Esophagus muscularis mucosa (tissue), 4 donors: ENCODE measurements at regions not wholly inside any gene's neighbourhood (a gene's known extent, or its start where the extent isn't known, plus 50 kb on each side); places are given as distances from the start of the nearest gene placed in this dataset.

Experiments used
- DNase-seq: peaks from one replicate; pipeline ENCODE4 v3.0.0-alpha.2; 2017; ENCODE audit errors: extremely low spot score
- H3K27ac ChIP-seq, 4 donors: fragments of 200-600 bp; sonication (generic); replicated peaks in 1 of 4; 1 replicate in 3 of 4; 2 replicates in 1 of 4; pipeline ENCODE4 v1.5.1; 2016 to 2019; ENCODE audit warnings: mild to moderate bottlenecking in 1 of 4
- H3K27me3 ChIP-seq, 4 donors: fragments of 200-600 bp; sonication (generic); one replicate each; pipeline versions ENCODE4 v1.5.1 to v1.6.0; 2016 to 2019
- H3K36me3 ChIP-seq, 4 donors: fragments of 200-600 bp; sonication (generic); one replicate each; pipeline ENCODE4 v1.5.1; 2016 to 2019
- H3K4me1 ChIP-seq, 4 donors: fragments of 200-600 bp; sonication (generic); one replicate each; pipeline ENCODE4 v1.5.1; 2016 to 2019
- H3K4me3 ChIP-seq, 4 donors: fragments of 200-600 bp; sonication (generic); 1 replicate in 2 of 4; 2 replicates in 2 of 4; pipeline ENCODE4 v1.5.1; 2016 to 2019; ENCODE audit warnings: mild to moderate bottlenecking in 4 of 4, moderate library complexity in 1 of 4
- H3K9me3 ChIP-seq, 4 donors: fragments of 200-600 bp; sonication (generic); 1 replicate in 3 of 4; 2 replicates in 1 of 4; pipeline ENCODE4 v1.5.1; 2016 to 2019
- CTCF ChIP-seq, 3 experiments: fragments of 200-600 bp in 2 of 3; fragments of 450-650 bp in 1 of 3; sonication (generic) in 2 of 3; IDR thresholded peaks; one replicate each; pipeline ENCODE4 v1.5.1; 2017 to 2019; ENCODE audit warnings: antibody characterized with exemption in 3 of 3, mild to moderate bottlenecking in 2 of 3, moderate library complexity in 1 of 3
- EP300 ChIP-seq: sonication (generic); formaldehyde crosslinking; IDR thresholded peaks from one replicate; pipeline ENCODE4 v1.6.1; 2017; ENCODE audit warnings: antibody characterized with exemption
- POLR2A ChIP-seq: fragments of 450-650 bp; IDR thresholded peaks from one replicate; pipeline ENCODE4 v1.6.1; 2017; ENCODE audit warnings: antibody characterized with exemption, moderate library complexity, mild to moderate bottlenecking, low read depth
- POLR2AphosphoS5 ChIP-seq, 2 donors: sonication (generic); formaldehyde crosslinking; IDR thresholded peaks; one replicate each; pipeline ENCODE4 v1.6.1; 2017; ENCODE audit warnings: antibody characterized with exemption in 2 of 2
- WGBS: methylation state at CpG from one replicate; pipeline ENCODE4 v1.1.5; 2018; 5-methylcytosine and 5-hydroxymethylcytosine counted together
- intact Hi-C: fragments of 100-400 bp; cut with DNase I; formaldehyde crosslinking; loops from one replicate; pipeline ENCODE4 v1.15.1; 2023

DNA sequence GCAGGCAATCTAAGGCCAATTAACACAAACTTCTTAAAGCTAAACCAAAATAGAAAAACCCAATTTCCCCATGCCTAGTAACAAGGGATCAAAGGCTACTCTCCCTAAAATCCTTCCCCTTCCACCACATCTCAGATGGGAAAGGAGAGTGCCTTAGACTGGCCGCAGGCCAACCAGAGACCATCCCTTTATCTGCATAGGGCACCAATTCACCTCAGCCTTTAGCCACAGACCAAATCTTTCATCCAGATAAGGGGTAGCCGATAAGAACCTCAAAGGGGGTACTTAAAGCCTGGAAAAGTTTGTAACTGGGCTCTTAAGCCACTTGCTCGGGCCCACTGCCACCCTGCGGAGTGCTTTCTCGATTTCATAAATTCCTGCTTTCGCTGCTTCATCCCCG, 68.3 kb downstream of the TEX13C start:
- Histone ChIP-seq H3K27me3 (no peaks in the 10 kb centered on the region), H3K9me3 (no peaks in the 10 kb centered on the region), H3K27ac (no peak overlapping the region), H3K4me1 (no peaks in the 10 kb centered on the region), H3K36me3 (no peaks in the 10 kb centered on the region), H3K4me3 (no peak overlapping the region)
- no peak for DNase-seq
- WGBS: 75% methylated on average over 7 of the region's 7 CpGs
- intact Hi-C loops: no loop called here
- no peak for TF ChIP-seq POLR2AphosphoS5 (IDR thresholded peaks at IDR 0.05)
- TF ChIP-seq EP300: no peak

GRCh38 chrX:125394449-125394848, 74.8 kb downstream of the TEX13C start:
- TF ChIP-seq POLR2A (no peak), CTCF (IDR thresholded peaks at IDR 0.05) (no peak), EP300 (no peak), POLR2AphosphoS5 (IDR thresholded peaks at IDR 0.05) (no peak)
- WGBS: 77% methylated on average over 4 of the region's 4 CpGs
- intact Hi-C loops: no loop called here

DNA sequence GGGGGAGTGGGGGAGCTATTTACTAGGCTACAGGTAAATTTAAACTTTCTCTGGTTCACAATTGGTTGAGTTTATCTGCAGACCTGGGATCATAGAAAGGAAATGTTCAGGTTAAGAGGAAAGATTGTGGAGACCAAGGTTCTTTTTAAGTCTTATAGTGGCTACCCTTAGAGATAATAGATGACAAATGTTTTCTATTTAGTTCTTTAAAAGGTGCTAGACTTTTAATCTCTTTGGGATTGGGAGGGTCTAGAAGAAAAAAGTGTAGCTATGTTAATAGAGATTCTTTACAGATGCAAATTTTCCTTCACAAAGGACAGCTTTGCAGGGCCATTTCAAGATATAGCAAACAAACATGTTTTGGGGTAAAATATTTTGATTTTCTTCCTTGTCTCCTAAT, 76.0 kb downstream of the TEX13C start:
- no peak for DNase-seq
- no peaks in the 10 kb centered on the region for H3K36me3 ChIP-seq
- no peak overlapping the region for H3K4me3 ChIP-seq
- no peaks in the 10 kb centered on the region for H3K27me3 ChIP-seq
- TF ChIP-seq POLR2AphosphoS5 (IDR thresholded peaks at IDR 0.05) (no peak), POLR2A (no peak), EP300 (no peak), CTCF (IDR thresholded peaks at IDR 0.05) (no peak)
- H3K9me3 ChIP-seq: no peaks in the 10 kb centered on the region
- H3K27ac ChIP-seq: no peak overlapping the region
- no peaks in the 10 kb centered on the region for H3K4me1 ChIP-seq
- intact Hi-C loops: no loop called here

More at GRCh38 chrX:125394449-125394848, 74.8 kb downstream of the TEX13C start:
- no peaks in the 10 kb centered on the region for H3K27me3 ChIP-seq
- DNase-seq: no peak
- no peak overlapping the region for H3K27ac ChIP-seq
- no peaks in the 10 kb centered on the region for H3K9me3 ChIP-seq
- no peaks in the 10 kb centered on the region for H3K36me3 ChIP-seq
- H3K4me1 ChIP-seq: no peaks in the 10 kb centered on the region
- no peak overlapping the region for H3K4me3 ChIP-seq

DNA sequence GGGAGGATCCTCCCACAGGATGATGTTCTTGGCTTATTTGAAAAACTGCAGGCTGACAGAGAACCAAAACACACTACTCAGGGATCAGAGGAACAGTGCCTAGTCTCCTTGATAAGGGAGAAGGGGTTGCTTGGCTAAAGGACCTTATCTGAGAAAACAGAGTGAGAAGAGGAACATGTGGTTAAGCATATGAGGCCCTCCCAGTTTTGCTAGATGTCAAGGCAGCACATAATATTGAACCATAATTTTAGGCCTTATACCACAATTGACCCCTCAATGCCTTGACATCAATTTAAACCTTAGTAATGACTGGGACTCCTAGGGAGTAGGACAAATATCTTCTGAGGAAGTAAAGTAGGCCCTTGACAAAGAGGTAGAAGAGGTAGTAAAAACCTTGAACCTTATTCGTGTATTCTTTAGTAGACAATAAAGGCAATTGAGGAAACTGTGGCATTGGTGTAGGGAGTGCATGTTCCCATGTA, 79.3 kb downstream of the TEX13C start:
- Histone ChIP-seq H3K4me3 (no peak overlapping the region), H3K4me1 (no peaks in the 10 kb centered on the region), H3K27me3 (no peaks in the 10 kb centered on the region), H3K27ac (no peak overlapping the region), H3K36me3 (no peaks in the 10 kb centered on the region), H3K9me3 (no peaks in the 10 kb centered on the region)
- intact Hi-C loops: no loop called here
- WGBS: 67% methylated on average over 1 of the region's 1 CpG
- TF ChIP-seq POLR2A: no peak
- DNase-seq: no peak

- H3K36me3 ChIP-seq: no peaks in the 10 kb centered on the region
- no peaks in the 10 kb centered on the region for H3K27me3 ChIP-seq
- 84% methylated on average over 2 of the region's 2 CpGs for WGBS
- no peak for DNase-seq
- no peaks in the 10 kb centered on the region for H3K4me1 ChIP-seq
- H3K4me3 ChIP-seq: no peak overlapping the region
- intact Hi-C loops: no loop called here
- no peaks in the 10 kb centered on the region for H3K9me3 ChIP-seq
- TF ChIP-seq POLR2AphosphoS5 (IDR thresholded peaks at IDR 0.05) (no peak), EP300 (no peak), CTCF (IDR thresholded peaks at IDR 0.05) (no peak), POLR2A (no peak)
- H3K27ac ChIP-seq: no peak overlapping the region
Measured at GRCh38 chrX:125402807-125403206, 83.1 kb downstream of the TEX13C start.

GRCh38 chrX:125404667-125405160, 85.0 kb downstream of the TEX13C start:
- H3K4me3 ChIP-seq: no peak overlapping the region
- no peaks in the 10 kb centered on the region for H3K4me1 ChIP-seq
- no peaks in the 10 kb centered on the region for H3K9me3 ChIP-seq
- intact Hi-C loops: no loop called here
- TF ChIP-seq EP300 (no peak), POLR2AphosphoS5 (IDR thresholded peaks at IDR 0.05) (no peak), CTCF (IDR thresholded peaks at IDR 0.05) (no peak), POLR2A (no peak)
- 67% methylated on average over 1 of the region's 1 CpG for WGBS
- H3K27me3 ChIP-seq: no peaks in the 10 kb centered on the region
- H3K36me3 ChIP-seq: no peaks in the 10 kb centered on the region
- DNase-seq: no peak
- H3K27ac ChIP-seq: no peak overlapping the region
